GM04503 (cell line): ENCODE measurements at regions not wholly inside any gene's neighbourhood (a gene's known extent, or its start where the extent isn't known, plus 50 kb on each side); places are given as distances from the start of the nearest gene placed in this dataset.

ENCODE experiments used
- DNase-seq: peaks from one replicate; pipeline ENCODE4 v3.0.0-alpha.2; 2012; ENCODE audit warnings: low read depth

- DNase-seq = no peak
These were observed 73.4 kb downstream of the PITPNM2 start for GRCh38 chr12:123077298-123078119.

- DNase-seq = no peak
These were observed 74.1 kb downstream of the PITPNM2 start for GRCh38 chr12:123076604-123077297.

- DNase-seq = no peak
These were observed 75.2 kb downstream of the PITPNM2 start for GRCh38 chr12:123075646-123076171.

- no peak for DNase-seq
These were observed 75.7 kb downstream of the PITPNM2 start for GRCh38 chr12:123075087-123075645.

- no peak for DNase-seq
These were observed 76.7 kb downstream of the PITPNM2 start for GRCh38 chr12:123073962-123074801.

GRCh38 chr12:123073292-123073691, 77.6 kb downstream of the PITPNM2 start:
- no peak for DNase-seq

GRCh38 chr12:123071857-123072256, 79.0 kb downstream of the PITPNM2 start:
- no peak for DNase-seq

- no peak for DNase-seq
These were observed 79.6 kb downstream of the PITPNM2 start for GRCh38 chr12:123071099-123071800.

- DNase-seq = no peak
These were observed 80.4 kb downstream of the PITPNM2 start for GRCh38 chr12:123070267-123071081.

GRCh38 chr12:123069436-123070266, 81.2 kb downstream of the PITPNM2 start:
- DNase-seq = no peak

GRCh38 chr12:123067654-123068053, 83.2 kb downstream of the PITPNM2 start:
- DNase-seq = no peak

- no peak for DNase-seq
These were observed 84.5 kb downstream of the PITPNM2 start for GRCh38 chr12:123066384-123066710.

- DNase-seq = no peak
These were observed 85.1 kb downstream of the PITPNM2 start for GRCh38 chr12:123065676-123066383.

- no peak for DNase-seq
These were observed 84.6 kb downstream of the ARL6IP4 start for GRCh38 chr12:123064885-123065619.

- no peak for DNase-seq
These were observed 83.9 kb downstream of the ARL6IP4 start for GRCh38 chr12:123064366-123064765.

GRCh38 chr12:123063535-123063934, 83.1 kb downstream of the ARL6IP4 start:
- DNase-seq = no peak

- DNase-seq = peak; percentile 54
These were observed 82.4 kb downstream of the ARL6IP4 start for GRCh38 chr12:123062681-123063486.
